ENCODE measurements at regions not wholly inside any gene's neighbourhood (a gene's known extent, or its start where the extent isn't known, plus 50 kb on each side); places are given as distances from the start of the nearest gene placed in this dataset.

GRCh38 chr3:102619361-102619760, 184.5 kb downstream of the ZPLD1 start:
- TF ChIP-seq ZNF274 (IDR thresholded peaks at IDR 0.05; ENCODE audit: borderline replicate concordance, extremely low read depth, low read length), result no peak
- no peak for TF ChIP-seq CTCF (IDR thresholded peaks at IDR 0.05; ENCODE audit: control extremely low read depth in 1 of 3, insufficient read depth in 1 of 3, low read depth in 1 of 3, low read length in 3 of 3)
- no peak for TF ChIP-seq JUN (IDR thresholded peaks at IDR 0.05; ENCODE audit: low read depth, low read length)
- no peak for TF ChIP-seq FOSL1 (IDR thresholded peaks at IDR 0.05; ENCODE audit: insufficient read depth, low read depth, low read length)
- no peak for TF ChIP-seq YY1 (IDR thresholded peaks at IDR 0.05; ENCODE audit: low read depth, low read length)
- TF ChIP-seq JUND (IDR thresholded peaks at IDR 0.05; ENCODE audit: low read length), result no peak
- TF ChIP-seq POLR2AphosphoS5 (IDR thresholded peaks at IDR 0.05; ENCODE audit: low read depth, low read length), result no peak
- TF ChIP-seq SP1 (IDR thresholded peaks at IDR 0.05; ENCODE audit: low read depth, low read length), result no peak
- no peak for TF ChIP-seq MAX (IDR thresholded peaks at IDR 0.05)
- no peak for TF ChIP-seq POLR2A (IDR thresholded peaks at IDR 0.05; ENCODE audit: control extremely low read depth in 1 of 2, low read depth in 2 of 2, low read length in 2 of 2)
- TF ChIP-seq NRF1 (IDR thresholded peaks at IDR 0.05; ENCODE audit: low read depth, low read length), result no peak
- no peak for TF ChIP-seq TAF1 (IDR thresholded peaks at IDR 0.05; ENCODE audit: low read depth, low read length)
